ENCODE measurements at regions not wholly inside any gene's neighbourhood (a gene's known extent, or its start where the extent isn't known, plus 50 kb on each side); places are given as distances from the start of the nearest gene placed in this dataset.

GRCh38 chr13:81334481-81334880, 993.6 kb upstream of the SPRY2 start:
- Histone ChIP-seq H3K9me3 (no peaks in the 10 kb centered on the region), H3K27me3 (no peaks in the 10 kb centered on the region), H3K4me3 (no peak overlapping the region), H3K36me3 (no peaks in the 10 kb centered on the region), H3K4me1 (no peaks in the 10 kb centered on the region), H3K27ac (no peak overlapping the region), H3K9ac (ENCODE audit: low read depth in 2 of 2, low read length in 2 of 2) (no peak overlapping the region)
- TF ChIP-seq, protein P1, sequence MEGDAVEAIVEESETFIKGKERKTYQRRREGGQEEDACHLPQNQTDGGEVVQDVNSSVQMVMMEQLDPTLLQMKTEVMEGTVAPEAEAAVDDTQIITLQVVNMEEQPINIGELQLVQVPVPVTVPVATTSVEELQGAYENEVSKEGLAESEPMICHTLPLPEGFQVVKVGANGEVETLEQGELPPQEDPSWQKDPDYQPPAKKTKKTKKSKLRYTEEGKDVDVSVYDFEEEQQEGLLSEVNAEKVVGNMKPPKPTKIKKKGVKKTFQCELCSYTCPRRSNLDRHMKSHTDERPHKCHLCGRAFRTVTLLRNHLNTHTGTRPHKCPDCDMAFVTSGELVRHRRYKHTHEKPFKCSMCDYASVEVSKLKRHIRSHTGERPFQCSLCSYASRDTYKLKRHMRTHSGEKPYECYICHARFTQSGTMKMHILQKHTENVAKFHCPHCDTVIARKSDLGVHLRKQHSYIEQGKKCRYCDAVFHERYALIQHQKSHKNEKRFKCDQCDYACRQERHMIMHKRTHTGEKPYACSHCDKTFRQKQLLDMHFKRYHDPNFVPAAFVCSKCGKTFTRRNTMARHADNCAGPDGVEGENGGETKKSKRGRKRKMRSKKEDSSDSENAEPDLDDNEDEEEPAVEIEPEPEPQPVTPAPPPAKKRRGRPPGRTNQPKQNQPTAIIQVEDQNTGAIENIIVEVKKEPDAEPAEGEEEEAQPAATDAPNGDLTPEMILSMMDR (IDR thresholded peaks at IDR 0.05), result no peak
- intact Hi-C loops (cut with DNase I), result no loop called here
- no peak for DNase-seq

DNA sequence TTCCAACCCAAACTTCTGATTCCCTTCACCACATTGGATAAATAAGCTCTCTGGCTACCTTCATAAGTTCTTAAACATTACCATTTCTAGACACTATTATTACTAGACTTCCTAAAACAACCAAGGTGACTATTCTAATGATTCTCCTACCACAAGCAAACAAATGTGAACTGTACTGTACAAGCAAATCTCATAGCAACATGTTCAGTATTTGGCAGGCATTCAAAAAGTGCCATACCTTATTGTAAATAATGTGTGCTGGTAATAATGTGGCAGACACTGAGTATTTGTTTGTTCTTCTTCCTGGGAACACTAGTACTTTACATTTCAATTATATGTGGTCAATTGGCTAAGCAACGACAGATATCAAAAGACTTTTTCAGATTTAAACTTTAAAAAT, 986.0 kb upstream of the SPRY2 start:
- no peaks in the 10 kb centered on the region for H3K36me3 ChIP-seq
- no peaks in the 10 kb centered on the region for H3K9me3 ChIP-seq
- no peak overlapping the region for H3K4me3 ChIP-seq
- TF ChIP-seq, protein P1 (IDR thresholded peaks at IDR 0.05), result no peak
- H3K27me3 ChIP-seq, result no peaks in the 10 kb centered on the region
- intact Hi-C loops (cut with DNase I), result no loop called here
- no peak overlapping the region for H3K9ac ChIP-seq (ENCODE audit: low read depth in 2 of 2, low read length in 2 of 2)
- DNase-seq, result no peak
- H3K4me1 ChIP-seq, result no peaks in the 10 kb centered on the region
- no peak overlapping the region for H3K27ac ChIP-seq

DNA sequence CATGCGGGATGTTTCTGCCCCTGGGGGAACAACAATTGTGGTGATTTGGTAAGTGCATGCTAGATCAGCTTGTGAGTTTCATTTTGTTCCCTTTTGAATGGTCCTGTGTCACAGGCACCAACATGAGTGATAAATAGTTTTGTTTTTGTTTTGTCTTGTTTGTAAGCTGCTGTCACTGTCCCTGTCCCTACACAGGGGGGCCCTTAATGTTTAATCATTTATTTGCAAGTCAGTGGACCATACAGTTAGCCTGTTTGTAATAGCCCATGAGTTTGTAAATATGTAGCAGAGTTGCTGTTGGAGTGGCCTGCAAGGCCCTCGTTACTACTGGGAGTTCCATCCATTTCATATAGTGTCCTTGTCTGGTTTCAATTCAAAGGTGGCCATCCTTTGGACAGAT, 979.6 kb upstream of the SPRY2 start:
- TF ChIP-seq, protein P1 (IDR thresholded peaks at IDR 0.05), result no peak
- intact Hi-C loops (cut with DNase I), result no loop called here
- Histone ChIP-seq H3K36me3 (no peaks in the 10 kb centered on the region), H3K27ac (no peak overlapping the region), H3K27me3 (no peaks in the 10 kb centered on the region), H3K9me3 (no peaks in the 10 kb centered on the region), H3K9ac (ENCODE audit: low read depth in 2 of 2, low read length in 2 of 2) (no peak overlapping the region), H3K4me3 (no peak overlapping the region), H3K4me1 (no peaks in the 10 kb centered on the region)
- no peak for DNase-seq

- H3K9me3 ChIP-seq, result no peaks in the 10 kb centered on the region
- intact Hi-C loops (cut with DNase I), result no loop called here
These were observed 978.4 kb upstream of the SPRY2 start for GRCh38 chr13:81319351-81319750.

GRCh38 chr13:81318231-81319019, 977.5 kb upstream of the SPRY2 start:
- TF ChIP-seq, protein P1 (IDR thresholded peaks at IDR 0.05), result no peak
- Histone ChIP-seq H3K36me3 (no peaks in the 10 kb centered on the region), H3K27me3 (no peaks in the 10 kb centered on the region), H3K9ac (ENCODE audit: low read depth in 2 of 2, low read length in 2 of 2) (no peak overlapping the region), H3K27ac (no peak overlapping the region), H3K4me3 (no peak overlapping the region), H3K4me1 (no peaks in the 10 kb centered on the region), H3K9me3 (no peaks in the 10 kb centered on the region)
- intact Hi-C loops (cut with DNase I), result no loop called here
- no peak for DNase-seq

More at GRCh38 chr13:81319351-81319750, 978.4 kb upstream of the SPRY2 start:
- Histone ChIP-seq H3K4me3 (no peak overlapping the region), H3K27me3 (no peaks in the 10 kb centered on the region), H3K36me3 (no peaks in the 10 kb centered on the region), H3K27ac (no peak overlapping the region), H3K9ac (ENCODE audit: low read depth in 2 of 2, low read length in 2 of 2) (no peak overlapping the region), H3K4me1 (no peaks in the 10 kb centered on the region)
- TF ChIP-seq, protein P1 (IDR thresholded peaks at IDR 0.05), result no peak
- no peak for DNase-seq

Measured in colonic mucosa (tissue), 4 donors.